HepG2 (cell line): ENCODE measurements at regions not wholly inside any gene's neighbourhood (a gene's known extent, or its start where the extent isn't known, plus 50 kb on each side); places are given as distances from the start of the nearest gene placed in this dataset.
A peak's percentile ranks its signal among the peaks of the same experiment; 100 is the strongest.

Experiments used
- ATAC-seq: fragments of 200-7000 bp; cut with Tn5 transposase; 3 replicates; pipeline ENCODE4 v1.9.1; 2020; ENCODE audit warnings: mild to moderate bottlenecking, moderate library complexity
- BruUV-seq: library from RNA; stranded (reverse); fragments of 400-500 nt; replicated peaks from 2 replicates; lab custom pipeline; 2021; lab: Mats Ljungman, UMichigan
- CTCF ChIA-PET: fragments of 300-600 bp; formaldehyde crosslinking; extraction: SDS; loops from one replicate; lab custom pipeline; 2021; ENCODE audit warnings: low total read pairs, inconsistent platforms, low intra/inter-chr PET ratio; lab: Yijun Ruan, JAX
- POLR2A ChIA-PET: fragments of 350-600 bp; sonication (Branson Sonifier 250); formaldehyde crosslinking; loops from one replicate; lab custom pipeline; 2020; ENCODE audit warnings: antibody characterized with exemption, inconsistent platforms; lab: Yijun Ruan, JAX
- DNase-seq: peaks from one replicate; pipeline ENCODE4 v3.0.0-alpha.2; 2015; ENCODE audit warnings: low spot score
- FAIRE-seq: peaks from 3 replicates; lab custom pipeline; 2011; peaks lifted over from hg19 to GRCh38; lab: Jason Lieb, UNC
- H2AFZ ChIP-seq: one replicate; pipeline ENCODE4 v1.6.1; 2011; ENCODE audit warnings: low read length, inconsistent platforms
- H3K27ac ChIP-seq: fragments of 300-600 bp; 3 replicates; pipeline ENCODE4 v1.8.0; 2011; ENCODE audit warnings: mixed run types, mild to moderate bottlenecking, mixed read lengths, low read length, inconsistent platforms; ENCODE audit not compliant: insufficient read depth; ENCODE audit errors: extremely low read length
- H3K27me3 ChIP-seq, 2 experiments: fragments of 200-600 bp in 1 of 2; 2 replicates in 1 of 2; 3 replicates in 1 of 2; pipeline versions ENCODE4 v1.6.0 to v1.8.0; 2011; ENCODE audit warnings: low read length in 2 of 2, mild to moderate bottlenecking in 2 of 2, moderate library complexity in 2 of 2, inconsistent platforms in 1 of 2; ENCODE audit not compliant: insufficient read depth in 2 of 2, control insufficient read depth in 1 of 2
- H3K36me3 ChIP-seq, 2 experiments: fragments of 200-600 bp in 1 of 2; replicated peaks in 1 of 2; 2 replicates in 1 of 2; 3 replicates in 1 of 2; pipeline versions ENCODE4 v1.5.1 to v1.8.0; 2011; ENCODE audit warnings: low read length in 2 of 2, inconsistent platforms in 1 of 2; ENCODE audit not compliant: insufficient read depth in 2 of 2, control insufficient read depth in 1 of 2
- H3K4me1 ChIP-seq: 2 replicates; pipeline ENCODE4 v1.5.1; 2012; ENCODE audit warnings: low read length, inconsistent platforms; ENCODE audit not compliant: insufficient read depth
- H3K4me2 ChIP-seq: 2 replicates; pipeline ENCODE4 v1.6.0; 2011; ENCODE audit warnings: low read depth, low read length, inconsistent platforms
- H3K4me3 ChIP-seq, 3 experiments: fragments of 200-600 bp in 1 of 3; sonication (generic), shearing (Covaris generic) in 1 of 3; replicated peaks in 1 of 3; 2 replicates each; pipeline ENCODE4 v1.5.1; 2011 to 2016; ENCODE audit warnings: low read length in 3 of 3, inconsistent platforms in 2 of 3, low read depth in 2 of 3, mild to moderate bottlenecking in 2 of 3, control low read depth in 1 of 3, mixed read lengths in 1 of 3; ENCODE audit not compliant: insufficient read depth in 1 of 3
- H3K79me2 ChIP-seq: one replicate; pipeline ENCODE4 v1.6.1; 2011; ENCODE audit warnings: low read length, inconsistent platforms; ENCODE audit not compliant: insufficient read depth
- H3K9ac ChIP-seq: 2 replicates; pipeline ENCODE4 v1.6.0; 2011; ENCODE audit warnings: mild to moderate bottlenecking, low read depth, low read length, inconsistent platforms; ENCODE audit not compliant: insufficient read depth
- H3K9me3 ChIP-seq: 2 replicates; pipeline ENCODE4 v1.5.1; 2012; ENCODE audit warnings: mild to moderate bottlenecking, low read length
- H4K20me1 ChIP-seq: 2 replicates; pipeline ENCODE4 v1.6.0; 2011; ENCODE audit warnings: inconsistent platforms, mild to moderate bottlenecking, low read length, moderate library complexity; ENCODE audit not compliant: insufficient read depth
- ARID2 ChIP-seq: sonication (generic); formaldehyde crosslinking; IDR thresholded peaks from 2 replicates; pipeline ENCODE4 v1.8.1; 2022; ENCODE audit warnings: mild to moderate bottlenecking, missing genetic modification reagents, borderline replicate concordance
- CCAR2 ChIP-seq: fragments of 200-400 bp; formaldehyde crosslinking; optimal IDR thresholded peaks from 2 replicates; pipeline ENCODE3; 2018; ENCODE audit warnings: low read depth, mild to moderate bottlenecking, low read length, moderate library complexity
- FOSL1 ChIP-seq: sonication (generic); formaldehyde crosslinking; IDR thresholded peaks from 2 replicates; pipeline ENCODE4 v1.9.0; 2021; ENCODE audit warnings: missing genetic modification reagents, borderline replicate concordance
- HNF4G ChIP-seq, 2 experiments: sonication (generic) in 1 of 2; formaldehyde crosslinking in 1 of 2; IDR thresholded peaks; 2 replicates each; pipeline versions ENCODE4 v1.4.0 to v1.6.1; 2011 to 2020; ENCODE audit warnings: borderline replicate concordance in 2 of 2, low read depth in 2 of 2, mild to moderate bottlenecking in 2 of 2, low read length in 1 of 2, missing genetic modification reagents in 1 of 2, moderate library complexity in 1 of 2
- ISL2 ChIP-seq: sonication (generic); formaldehyde crosslinking; IDR thresholded peaks from 2 replicates; pipeline ENCODE4 v1.5.0; 2020; ENCODE audit warnings: missing genetic modification reagents
- KAT2B ChIP-seq: fragments of 150-350 bp; IDR thresholded peaks from 2 replicates; pipeline ENCODE4 v1.6.1; 2014; ENCODE audit warnings: low read depth, low read length, borderline replicate concordance
- MED8 ChIP-seq: sonication (generic); formaldehyde crosslinking; IDR thresholded peaks from 2 replicates; pipeline ENCODE4 v1.8.1; 2023; ENCODE audit warnings: mild to moderate bottlenecking, missing genetic modification reagents; ENCODE audit not compliant: insufficient replicate concordance
- NCOR1 ChIP-seq: fragments of 200-600 bp; sonication (generic); IDR thresholded peaks from 2 replicates; pipeline ENCODE4 v1.7.0; 2017; ENCODE audit warnings: antibody characterized with exemption, low read length, borderline replicate concordance
- NFE2L1 ChIP-seq: sonication (generic); formaldehyde crosslinking; IDR thresholded peaks from 2 replicates; pipeline ENCODE4 v1.4.0; 2020; ENCODE audit warnings: missing genetic modification reagents, mild to moderate bottlenecking, borderline replicate concordance
- SMC3 ChIP-seq: IDR thresholded peaks from 2 replicates; pipeline ENCODE4 v1.6.1; 2011; ENCODE audit warnings: low read length, improper control_type of control experiment
- TBL1XR1 ChIP-seq: fragments of 150-350 bp; IDR thresholded peaks from 2 replicates; pipeline ENCODE4 v1.6.1; 2014; ENCODE audit warnings: borderline replicate concordance, low read length; ENCODE audit not compliant: partially characterized antibody
- ZNF672 ChIP-seq: sonication (generic); formaldehyde crosslinking; IDR thresholded peaks from 2 replicates; pipeline ENCODE4 v1.8.1; 2022; ENCODE audit warnings: missing genetic modification reagents
- WGBS: methylation state at CpG from one replicate; pipeline ENCODE4 v1.1.6; 2017; ENCODE audit warnings: low lambda C conversion rate; 5-methylcytosine and 5-hydroxymethylcytosine counted together
- in situ Hi-C: cut with HindIII; loops from 2 replicates; pipeline ENCODE4 v1.10.0; 2017; ENCODE audit warnings: low pct_unique_long_range_greater_than_20kb; ENCODE audit not compliant: extremely low pct_ligation_motif_present
- intact Hi-C: fragments of 100-400 bp; cut with micrococcal nuclease; formaldehyde crosslinking; loops from one replicate; pipeline ENCODE4 v1.10.0; 2022; ENCODE audit not compliant: unreplicated experiment
- TF ChIP-seq, protein P1 (sequence below): sonication (generic); formaldehyde crosslinking; IDR thresholded peaks from 2 replicates; pipeline ENCODE4 v1.5.1; 2020; ENCODE audit warnings: mild to moderate bottlenecking, moderate library complexity, missing genetic modification reagents
- TF ChIP-seq, protein P2 (sequence below): sonication (generic); formaldehyde crosslinking; conservative IDR thresholded peaks from 2 replicates; pipeline ENCODE4 v1.4.0; 2020; ENCODE audit warnings: mild to moderate bottlenecking, missing genetic modification reagents, moderate library complexity
- TF ChIP-seq, protein P3 (sequence below): IDR thresholded peaks from 2 replicates; pipeline ENCODE4 v1.6.1; 2018; ENCODE audit warnings: missing genetic modification reagents, mild to moderate bottlenecking, missing compliant biosample characterization
- TF ChIP-seq, protein P4 (sequence below): sonication (generic); formaldehyde crosslinking; IDR thresholded peaks from 2 replicates; pipeline ENCODE4 v1.5.0; 2020; ENCODE audit warnings: mild to moderate bottlenecking, missing genetic modification reagents, moderate library complexity

DNA sequence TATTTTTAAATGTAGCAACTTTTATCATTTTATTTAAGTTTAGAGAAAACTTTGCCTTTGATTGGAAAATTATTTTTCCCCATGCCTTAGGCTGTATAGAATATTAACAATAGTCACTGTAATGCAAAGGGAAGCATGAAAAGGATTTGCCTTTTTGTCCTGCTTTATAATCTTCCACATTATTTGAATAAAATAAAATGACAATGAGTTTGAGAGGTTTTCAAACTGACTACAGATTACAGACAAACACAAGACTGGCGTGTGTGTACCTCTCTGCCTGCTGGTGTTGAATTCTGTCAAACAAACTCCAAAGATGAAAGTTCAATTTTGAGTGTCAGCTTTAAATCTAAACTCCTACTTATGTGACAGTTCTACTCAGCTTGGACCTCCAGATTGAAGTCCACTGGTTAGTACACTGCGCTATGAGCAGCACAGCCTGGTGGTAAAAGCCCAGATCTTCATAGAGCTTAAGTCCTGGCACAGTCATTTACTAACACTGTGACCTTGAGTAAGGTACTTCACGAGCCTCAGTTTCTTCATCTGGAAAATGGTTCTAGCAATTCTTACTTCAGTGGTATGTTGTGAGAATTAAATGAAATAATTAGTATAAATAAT lies 98.3 kb upstream of the CPNE8 start:
- in situ Hi-C loops = no loop called here
- Histone ChIP-seq H3K4me2 (no peak overlapping the region), H3K9ac (no peak overlapping the region), H3K4me1 (0 out of 2 replicates have a peak, but pooled peaks cover 5% of the 10 kb centered on the region), H4K20me1 (no peaks in the 10 kb centered on the region), H3K79me2 (no peaks in the 10 kb centered on the region), H3K9me3 (no peaks in the 10 kb centered on the region), H3K27ac (no peak overlapping the region), H3K4me3 (no peak overlapping the region), H3K36me3 (no peaks in the 10 kb centered on the region), H2AFZ (no peak overlapping the region), H3K27me3 (no peaks in the 10 kb centered on the region)
- no TSS peak for BruUV-seq
- ATAC-seq (peak; percentile 86), DNase-seq (peak; percentile 15), FAIRE-seq (no peak)
- WGBS = 1% methylated on average over 3 of the region's 3 CpGs
- intact Hi-C loops = no loop called here
- CTCF ChIA-PET = no interaction called here
- POLR2A ChIA-PET = no interaction called here
- TF ChIP-seq, protein P1, sequence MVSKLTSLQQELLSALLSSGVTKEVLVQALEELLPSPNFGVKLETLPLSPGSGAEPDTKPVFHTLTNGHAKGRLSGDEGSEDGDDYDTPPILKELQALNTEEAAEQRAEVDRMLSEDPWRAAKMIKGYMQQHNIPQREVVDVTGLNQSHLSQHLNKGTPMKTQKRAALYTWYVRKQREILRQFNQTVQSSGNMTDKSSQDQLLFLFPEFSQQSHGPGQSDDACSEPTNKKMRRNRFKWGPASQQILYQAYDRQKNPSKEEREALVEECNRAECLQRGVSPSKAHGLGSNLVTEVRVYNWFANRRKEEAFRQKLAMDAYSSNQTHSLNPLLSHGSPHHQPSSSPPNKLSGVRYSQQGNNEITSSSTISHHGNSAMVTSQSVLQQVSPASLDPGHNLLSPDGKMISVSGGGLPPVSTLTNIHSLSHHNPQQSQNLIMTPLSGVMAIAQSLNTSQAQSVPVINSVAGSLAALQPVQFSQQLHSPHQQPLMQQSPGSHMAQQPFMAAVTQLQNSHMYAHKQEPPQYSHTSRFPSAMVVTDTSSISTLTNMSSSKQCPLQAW = no peak
- TF ChIP-seq NFE2L1 (CRISPR knock-in tag) = no peak
- no peak for TF ChIP-seq MED8
- peak; percentile 23; the same call in 1 of the 2 replicates for TF ChIP-seq SMC3
- TF ChIP-seq KAT2B = no peak
- no peak for TF ChIP-seq TBL1XR1
- TF ChIP-seq FOSL1 (CRISPR knock-in tag) = no peak
- no peak for TF ChIP-seq ISL2
- TF ChIP-seq ZNF672 (CRISPR knock-in tag) = no peak
- peak; percentile 36; the same call in 1 of the 2 replicates for TF ChIP-seq HNF4G (IDR thresholded peaks at IDR 0.05; ENCODE audit: borderline replicate concordance, low read depth, low read length)
- no peak for TF ChIP-seq HNF4G (CRISPR knock-in tag; IDR thresholded peaks at IDR 0.05; ENCODE audit: borderline replicate concordance, low read depth)
- TF ChIP-seq, protein P2, sequence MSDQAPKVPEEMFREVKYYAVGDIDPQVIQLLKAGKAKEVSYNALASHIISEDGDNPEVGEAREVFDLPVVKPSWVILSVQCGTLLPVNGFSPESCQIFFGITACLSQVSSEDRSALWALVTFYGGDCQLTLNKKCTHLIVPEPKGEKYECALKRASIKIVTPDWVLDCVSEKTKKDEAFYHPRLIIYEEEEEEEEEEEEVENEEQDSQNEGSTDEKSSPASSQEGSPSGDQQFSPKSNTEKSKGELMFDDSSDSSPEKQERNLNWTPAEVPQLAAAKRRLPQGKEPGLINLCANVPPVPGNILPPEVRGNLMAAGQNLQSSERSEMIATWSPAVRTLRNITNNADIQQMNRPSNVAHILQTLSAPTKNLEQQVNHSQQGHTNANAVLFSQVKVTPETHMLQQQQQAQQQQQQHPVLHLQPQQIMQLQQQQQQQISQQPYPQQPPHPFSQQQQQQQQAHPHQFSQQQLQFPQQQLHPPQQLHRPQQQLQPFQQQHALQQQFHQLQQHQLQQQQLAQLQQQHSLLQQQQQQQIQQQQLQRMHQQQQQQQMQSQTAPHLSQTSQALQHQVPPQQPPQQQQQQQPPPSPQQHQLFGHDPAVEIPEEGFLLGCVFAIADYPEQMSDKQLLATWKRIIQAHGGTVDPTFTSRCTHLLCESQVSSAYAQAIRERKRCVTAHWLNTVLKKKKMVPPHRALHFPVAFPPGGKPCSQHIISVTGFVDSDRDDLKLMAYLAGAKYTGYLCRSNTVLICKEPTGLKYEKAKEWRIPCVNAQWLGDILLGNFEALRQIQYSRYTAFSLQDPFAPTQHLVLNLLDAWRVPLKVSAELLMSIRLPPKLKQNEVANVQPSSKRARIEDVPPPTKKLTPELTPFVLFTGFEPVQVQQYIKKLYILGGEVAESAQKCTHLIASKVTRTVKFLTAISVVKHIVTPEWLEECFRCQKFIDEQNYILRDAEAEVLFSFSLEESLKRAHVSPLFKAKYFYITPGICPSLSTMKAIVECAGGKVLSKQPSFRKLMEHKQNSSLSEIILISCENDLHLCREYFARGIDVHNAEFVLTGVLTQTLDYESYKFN (CRISPR knock-in tag) = 0 out of 2 replicates have a peak, but pooled peaks have one; percentile 39
- TF ChIP-seq, protein P3, sequence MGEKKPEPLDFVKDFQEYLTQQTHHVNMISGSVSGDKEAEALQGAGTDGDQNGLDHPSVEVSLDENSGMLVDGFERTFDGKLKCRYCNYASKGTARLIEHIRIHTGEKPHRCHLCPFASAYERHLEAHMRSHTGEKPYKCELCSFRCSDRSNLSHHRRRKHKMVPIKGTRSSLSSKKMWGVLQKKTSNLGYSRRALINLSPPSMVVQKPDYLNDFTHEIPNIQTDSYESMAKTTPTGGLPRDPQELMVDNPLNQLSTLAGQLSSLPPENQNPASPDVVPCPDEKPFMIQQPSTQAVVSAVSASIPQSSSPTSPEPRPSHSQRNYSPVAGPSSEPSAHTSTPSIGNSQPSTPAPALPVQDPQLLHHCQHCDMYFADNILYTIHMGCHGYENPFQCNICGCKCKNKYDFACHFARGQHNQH (CRISPR knock-in tag) = no peak
- TF ChIP-seq, protein P4, sequence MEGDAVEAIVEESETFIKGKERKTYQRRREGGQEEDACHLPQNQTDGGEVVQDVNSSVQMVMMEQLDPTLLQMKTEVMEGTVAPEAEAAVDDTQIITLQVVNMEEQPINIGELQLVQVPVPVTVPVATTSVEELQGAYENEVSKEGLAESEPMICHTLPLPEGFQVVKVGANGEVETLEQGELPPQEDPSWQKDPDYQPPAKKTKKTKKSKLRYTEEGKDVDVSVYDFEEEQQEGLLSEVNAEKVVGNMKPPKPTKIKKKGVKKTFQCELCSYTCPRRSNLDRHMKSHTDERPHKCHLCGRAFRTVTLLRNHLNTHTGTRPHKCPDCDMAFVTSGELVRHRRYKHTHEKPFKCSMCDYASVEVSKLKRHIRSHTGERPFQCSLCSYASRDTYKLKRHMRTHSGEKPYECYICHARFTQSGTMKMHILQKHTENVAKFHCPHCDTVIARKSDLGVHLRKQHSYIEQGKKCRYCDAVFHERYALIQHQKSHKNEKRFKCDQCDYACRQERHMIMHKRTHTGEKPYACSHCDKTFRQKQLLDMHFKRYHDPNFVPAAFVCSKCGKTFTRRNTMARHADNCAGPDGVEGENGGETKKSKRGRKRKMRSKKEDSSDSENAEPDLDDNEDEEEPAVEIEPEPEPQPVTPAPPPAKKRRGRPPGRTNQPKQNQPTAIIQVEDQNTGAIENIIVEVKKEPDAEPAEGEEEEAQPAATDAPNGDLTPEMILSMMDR (CRISPR knock-in tag) = peak; percentile 28; the same call in 1 of the 2 replicates
- TF ChIP-seq NCOR1 = peak; percentile 61; the same call in 1 of the 2 replicates
- no peak for TF ChIP-seq ARID2 (CRISPR knock-in tag)
- no peak for TF ChIP-seq CCAR2
